Panc1 (cell line): ENCODE measurements at regions not wholly inside any gene's neighbourhood (a gene's known extent, or its start where the extent isn't known, plus 50 kb on each side); places are given as distances from the start of the nearest gene placed in this dataset.

Source experiments
- CTCF ChIP-seq: fragments of 450-650 bp; IDR thresholded peaks from 2 replicates; pipeline ENCODE4 v1.5.1; 2017; ENCODE audit warnings: mild to moderate bottlenecking
- TCF7L2 ChIP-seq: IDR thresholded peaks from 2 replicates; pipeline ENCODE4 v1.6.1; 2011; ENCODE audit warnings: mild to moderate bottlenecking, low read depth, low read length, inconsistent platforms
- TF ChIP-seq, protein P1 (sequence below), 2 experiments: IDR thresholded peaks; 2 replicates each; pipeline ENCODE4 v1.6.1; 2011 to 2012; ENCODE audit warnings: low read depth in 2 of 2, control low read depth in 1 of 2, low read length in 1 of 2, mild to moderate bottlenecking in 1 of 2, moderate library complexity in 1 of 2; ENCODE audit not compliant: insufficient read depth in 1 of 2

GRCh38 chr1:118716775-118717174, 271.4 kb downstream of the TBX15 start:
- TF ChIP-seq, protein P1, sequence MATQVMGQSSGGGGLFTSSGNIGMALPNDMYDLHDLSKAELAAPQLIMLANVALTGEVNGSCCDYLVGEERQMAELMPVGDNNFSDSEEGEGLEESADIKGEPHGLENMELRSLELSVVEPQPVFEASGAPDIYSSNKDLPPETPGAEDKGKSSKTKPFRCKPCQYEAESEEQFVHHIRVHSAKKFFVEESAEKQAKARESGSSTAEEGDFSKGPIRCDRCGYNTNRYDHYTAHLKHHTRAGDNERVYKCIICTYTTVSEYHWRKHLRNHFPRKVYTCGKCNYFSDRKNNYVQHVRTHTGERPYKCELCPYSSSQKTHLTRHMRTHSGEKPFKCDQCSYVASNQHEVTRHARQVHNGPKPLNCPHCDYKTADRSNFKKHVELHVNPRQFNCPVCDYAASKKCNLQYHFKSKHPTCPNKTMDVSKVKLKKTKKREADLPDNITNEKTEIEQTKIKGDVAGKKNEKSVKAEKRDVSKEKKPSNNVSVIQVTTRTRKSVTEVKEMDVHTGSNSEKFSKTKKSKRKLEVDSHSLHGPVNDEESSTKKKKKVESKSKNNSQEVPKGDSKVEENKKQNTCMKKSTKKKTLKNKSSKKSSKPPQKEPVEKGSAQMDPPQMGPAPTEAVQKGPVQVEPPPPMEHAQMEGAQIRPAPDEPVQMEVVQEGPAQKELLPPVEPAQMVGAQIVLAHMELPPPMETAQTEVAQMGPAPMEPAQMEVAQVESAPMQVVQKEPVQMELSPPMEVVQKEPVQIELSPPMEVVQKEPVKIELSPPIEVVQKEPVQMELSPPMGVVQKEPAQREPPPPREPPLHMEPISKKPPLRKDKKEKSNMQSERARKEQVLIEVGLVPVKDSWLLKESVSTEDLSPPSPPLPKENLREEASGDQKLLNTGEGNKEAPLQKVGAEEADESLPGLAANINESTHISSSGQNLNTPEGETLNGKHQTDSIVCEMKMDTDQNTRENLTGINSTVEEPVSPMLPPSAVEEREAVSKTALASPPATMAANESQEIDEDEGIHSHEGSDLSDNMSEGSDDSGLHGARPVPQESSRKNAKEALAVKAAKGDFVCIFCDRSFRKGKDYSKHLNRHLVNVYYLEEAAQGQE (IDR thresholded peaks at IDR 0.05; ENCODE audit: insufficient read depth in 1 of 2, low read depth in 2 of 2, low read length in 1 of 2), result no peak
- TF ChIP-seq CTCF (peak; percentile 24; the same call in 1 of the 2 replicates), TCF7L2 (no peak)
